HG03354 (cell line): ENCODE measurements at regions not wholly inside any gene's neighbourhood (a gene's known extent, or its start where the extent isn't known, plus 50 kb on each side); places are given as distances from the start of the nearest gene placed in this dataset.

ENCODE experiments used
- ATAC-seq: cut with Tn5 transposase; IDR thresholded peaks from one replicate; pipeline ENCODE4 v1.9.1; 2021; ENCODE audit warnings: mild to moderate bottlenecking; ENCODE audit not compliant: unreplicated experiment, poor library complexity, severe bottlenecking

- no peak for ATAC-seq
Observed at GRCh38 chr1:78408192-78408591, 82.6 kb upstream of the PTGFR start.

- no peak for ATAC-seq
Observed at GRCh38 chr1:78408810-78409209, 82.0 kb upstream of the PTGFR start.

GRCh38 chr1:78410643-78411042, 80.1 kb upstream of the PTGFR start:
- ATAC-seq: no peak

- no peak for ATAC-seq
Observed at GRCh38 chr1:78411707-78412106, 79.1 kb upstream of the PTGFR start.

GRCh38 chr1:78415165-78415564, 75.6 kb upstream of the PTGFR start:
- ATAC-seq: no peak

DNA sequence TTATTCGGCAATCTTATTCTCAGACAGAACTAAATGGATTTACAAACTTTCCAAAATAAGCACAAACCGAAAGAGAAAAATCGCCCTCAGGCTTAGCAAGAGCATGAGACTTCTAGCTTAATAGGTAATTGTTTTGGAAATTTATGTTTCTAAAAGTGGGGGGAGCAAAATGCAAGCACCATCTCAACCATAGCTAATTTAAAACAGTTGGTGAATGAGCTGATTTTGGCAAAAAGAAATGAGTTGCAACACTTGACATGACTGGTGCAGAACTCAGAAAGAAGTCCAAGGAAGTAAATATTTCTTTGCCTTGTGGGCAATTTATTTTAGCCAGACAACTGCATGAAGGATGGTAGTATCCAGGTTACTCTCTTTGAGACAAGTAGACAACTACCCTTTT, 71.5 kb upstream of the PTGFR start:
- ATAC-seq: no peak

GRCh38 chr1:78420181-78420580, 70.6 kb upstream of the PTGFR start:
- ATAC-seq: no peak

- ATAC-seq: no peak
Observed at GRCh38 chr1:78420688-78421087, 70.1 kb upstream of the PTGFR start.

- no peak for ATAC-seq
Observed at GRCh38 chr1:78424720-78425119, 66.1 kb upstream of the PTGFR start.

GRCh38 chr1:78426408-78426807, 64.4 kb upstream of the PTGFR start:
- ATAC-seq: no peak

DNA sequence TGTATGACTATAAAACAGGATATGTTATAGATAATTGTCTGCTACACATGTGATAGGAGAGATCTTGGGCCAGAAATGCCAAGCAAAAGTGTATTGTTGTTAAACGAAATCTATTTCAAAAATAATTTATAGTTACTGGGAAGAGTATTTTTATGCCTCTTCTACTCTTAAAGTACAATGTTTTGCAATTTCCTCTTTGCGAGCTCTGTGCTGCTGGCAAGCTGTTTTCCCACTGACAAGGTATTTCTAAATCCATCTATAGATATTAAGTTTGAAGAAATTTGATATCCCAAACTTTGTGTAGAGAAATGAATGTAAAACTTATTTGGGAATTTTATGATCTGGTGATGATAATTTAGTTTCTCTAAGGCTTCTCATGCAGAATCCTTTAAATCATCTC, 63.3 kb upstream of the PTGFR start:
- no peak for ATAC-seq

DNA sequence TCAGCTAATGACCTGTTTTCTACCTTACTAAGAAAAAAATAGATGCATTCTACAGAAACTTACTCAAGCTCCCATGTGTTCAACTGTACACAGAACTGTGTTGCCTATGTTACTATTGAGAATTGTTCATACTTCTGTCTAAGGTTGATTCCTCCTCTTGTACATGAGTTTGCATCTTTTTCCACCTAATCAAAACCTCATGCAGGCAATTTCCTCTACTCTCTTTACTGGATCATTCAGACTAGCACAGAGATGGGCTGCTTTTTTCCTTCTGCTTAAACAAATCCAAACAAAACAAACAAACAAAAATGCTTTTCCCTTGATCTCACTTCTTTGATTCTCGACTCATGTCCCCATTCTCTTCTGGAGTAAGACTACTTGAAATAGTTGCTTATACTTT, 58.8 kb upstream of the PTGFR start:
- no peak for ATAC-seq

GRCh38 chr1:78434351-78434750, 56.4 kb upstream of the PTGFR start:
- ATAC-seq: no peak

GRCh38 chr1:78436961-78437360, 53.8 kb upstream of the PTGFR start:
- no peak for ATAC-seq

DNA sequence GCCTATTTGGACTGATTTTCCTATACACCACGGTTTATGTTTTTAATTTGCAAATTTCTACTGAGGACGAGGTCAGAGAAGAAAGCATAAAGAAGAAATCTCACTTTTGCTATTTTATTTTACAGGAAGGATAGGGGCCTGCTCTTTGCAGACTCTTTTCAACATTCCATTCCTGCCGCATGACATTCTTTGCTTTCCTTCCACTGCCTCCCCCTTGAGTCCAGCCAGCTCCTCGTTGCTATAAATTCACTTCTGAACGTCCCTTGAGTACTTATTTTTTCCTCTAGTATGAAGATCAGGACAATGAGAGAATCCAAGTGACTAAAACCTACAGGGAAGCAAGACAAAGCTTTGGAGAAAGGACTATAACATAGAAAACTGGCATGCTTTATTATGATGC, 53.4 kb upstream of the PTGFR start:
- no peak for ATAC-seq

GRCh38 chr1:78437941-78438340, 52.8 kb upstream of the PTGFR start:
- no peak for ATAC-seq

DNA sequence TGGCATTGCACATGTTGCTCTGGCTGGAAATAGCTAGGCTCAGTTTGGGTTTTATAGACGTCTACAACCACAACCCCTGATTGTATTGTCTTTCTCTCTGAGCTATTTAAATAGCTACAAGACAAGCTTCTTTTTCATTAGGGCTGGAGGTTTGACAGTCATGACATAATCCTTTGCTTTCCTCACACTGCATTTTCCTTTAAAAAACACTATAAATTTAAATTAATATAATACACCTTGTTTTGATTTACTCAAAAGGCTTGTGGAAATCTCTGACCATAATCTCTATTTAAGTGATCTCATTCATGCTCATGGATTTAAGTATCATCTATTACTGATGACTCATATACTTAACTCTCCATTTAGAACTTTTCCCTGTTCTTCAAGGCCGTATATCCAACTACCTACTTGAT, 50.4 kb upstream of the PTGFR start:
- no peak for ATAC-seq
